ENCODE measurements at regions not wholly inside any gene's neighbourhood (a gene's known extent, or its start where the extent isn't known, plus 50 kb on each side); places are given as distances from the start of the nearest gene placed in this dataset.
A peak's percentile ranks its signal among the peaks of the same experiment; 100 is the strongest.

- Mint-ChIP-seq H3K27ac (peak overlapping the region; percentile 79), H3K27me3 (peaks cover 15% of the 10 kb centered on the region), H3K36me3 (no peaks in the 10 kb centered on the region), H3K4me3 (peak overlapping the region; percentile 94), H3K9me3 (no peaks in the 10 kb centered on the region), H3K4me1 (ENCODE audit: unreplicated experiment) (peaks cover 49% of the 10 kb centered on the region)
- TF ChIP-seq, protein P1, sequence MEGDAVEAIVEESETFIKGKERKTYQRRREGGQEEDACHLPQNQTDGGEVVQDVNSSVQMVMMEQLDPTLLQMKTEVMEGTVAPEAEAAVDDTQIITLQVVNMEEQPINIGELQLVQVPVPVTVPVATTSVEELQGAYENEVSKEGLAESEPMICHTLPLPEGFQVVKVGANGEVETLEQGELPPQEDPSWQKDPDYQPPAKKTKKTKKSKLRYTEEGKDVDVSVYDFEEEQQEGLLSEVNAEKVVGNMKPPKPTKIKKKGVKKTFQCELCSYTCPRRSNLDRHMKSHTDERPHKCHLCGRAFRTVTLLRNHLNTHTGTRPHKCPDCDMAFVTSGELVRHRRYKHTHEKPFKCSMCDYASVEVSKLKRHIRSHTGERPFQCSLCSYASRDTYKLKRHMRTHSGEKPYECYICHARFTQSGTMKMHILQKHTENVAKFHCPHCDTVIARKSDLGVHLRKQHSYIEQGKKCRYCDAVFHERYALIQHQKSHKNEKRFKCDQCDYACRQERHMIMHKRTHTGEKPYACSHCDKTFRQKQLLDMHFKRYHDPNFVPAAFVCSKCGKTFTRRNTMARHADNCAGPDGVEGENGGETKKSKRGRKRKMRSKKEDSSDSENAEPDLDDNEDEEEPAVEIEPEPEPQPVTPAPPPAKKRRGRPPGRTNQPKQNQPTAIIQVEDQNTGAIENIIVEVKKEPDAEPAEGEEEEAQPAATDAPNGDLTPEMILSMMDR (conservative IDR thresholded peaks at IDR 0.05) = no peak
- no peak for DNase-seq (ENCODE audit: extremely low spot score, unreplicated experiment)
These were observed 199.4 kb upstream of the FOXN3 start for GRCh38 chr14:89616425-89616824.

DNA sequence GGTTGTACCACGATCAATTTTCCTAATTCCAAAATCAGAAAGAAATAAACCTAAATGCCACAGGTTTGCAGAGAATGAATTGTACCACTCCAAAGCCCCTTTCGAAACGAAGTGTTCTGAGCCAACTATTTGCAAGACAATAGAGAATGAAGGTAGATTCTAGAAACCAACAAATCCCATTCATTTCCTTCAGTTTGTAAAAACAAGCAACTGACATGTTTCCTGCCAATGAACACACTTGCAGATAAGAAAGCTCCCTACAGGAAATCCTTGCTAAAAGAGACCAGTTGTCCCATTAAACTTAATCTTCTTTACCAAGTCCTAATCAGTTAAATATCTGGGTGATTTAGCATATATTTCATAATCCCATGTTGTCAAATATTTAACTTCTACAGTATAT is 198.4 kb upstream of the FOXN3 start:
- TF ChIP-seq, protein P1 (conservative IDR thresholded peaks at IDR 0.05) = no peak
- H3K4me3 Mint-ChIP-seq = no peak overlapping the region
- H3K27me3 Mint-ChIP-seq = peaks cover 9% of the 10 kb centered on the region
- H3K27ac Mint-ChIP-seq = no peak overlapping the region
- no peak for DNase-seq (ENCODE audit: extremely low spot score, unreplicated experiment)
- H3K9me3 Mint-ChIP-seq = peaks cover 4% of the 10 kb centered on the region
- peaks cover 3% of the 10 kb centered on the region for H3K36me3 Mint-ChIP-seq
- peaks cover 44% of the 10 kb centered on the region for H3K4me1 Mint-ChIP-seq (ENCODE audit: unreplicated experiment)

DNA sequence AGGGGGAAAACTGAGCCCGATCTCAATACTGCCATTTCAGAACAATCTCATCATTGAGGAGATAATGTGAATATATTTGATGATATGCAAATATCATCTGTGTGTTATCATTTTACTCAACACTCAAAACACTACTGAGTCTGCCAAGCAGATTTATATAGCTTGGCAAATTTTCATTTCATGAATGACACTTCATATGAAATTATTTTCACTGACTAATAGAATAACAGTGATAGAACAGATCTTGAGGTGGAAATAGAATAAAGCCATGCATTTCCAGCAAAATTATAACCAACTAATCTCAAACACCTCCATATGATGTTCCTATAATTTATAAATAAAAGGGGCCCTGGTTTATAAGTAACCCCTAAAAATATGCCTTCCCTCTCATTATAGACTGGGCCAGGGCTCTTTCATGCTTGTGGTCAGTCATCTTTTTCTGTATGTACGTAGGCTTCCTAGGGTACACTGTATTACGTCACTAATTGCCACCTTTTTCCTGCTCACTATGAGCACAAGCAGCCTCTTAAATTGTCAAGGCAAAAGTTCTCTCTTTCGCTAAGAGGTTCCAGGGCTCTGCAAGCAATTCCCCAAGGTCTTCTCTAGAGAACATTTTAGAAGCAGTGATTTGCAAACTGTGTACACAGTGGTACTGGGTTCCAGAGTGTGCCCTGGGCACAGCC is 197.1 kb upstream of the FOXN3 start:
- H3K4me3 Mint-ChIP-seq = no peak overlapping the region
- TF ChIP-seq, protein P1 (conservative IDR thresholded peaks at IDR 0.05) = no peak
- peaks cover 32% of the 10 kb centered on the region for H3K4me1 Mint-ChIP-seq (ENCODE audit: unreplicated experiment)
- H3K27ac Mint-ChIP-seq = no peak overlapping the region
- peaks cover 5% of the 10 kb centered on the region for H3K9me3 Mint-ChIP-seq
- peaks cover 7% of the 10 kb centered on the region for H3K36me3 Mint-ChIP-seq
- peaks cover 2% of the 10 kb centered on the region for H3K27me3 Mint-ChIP-seq
- no peak for DNase-seq (ENCODE audit: extremely low spot score, unreplicated experiment)

GRCh38 chr14:89613260-89614008 is 196.4 kb upstream of the FOXN3 start:
- TF ChIP-seq, protein P1 (conservative IDR thresholded peaks at IDR 0.05) = no peak
- H3K4me3 Mint-ChIP-seq = no peak overlapping the region
- peaks cover 11% of the 10 kb centered on the region for H3K9me3 Mint-ChIP-seq
- DNase-seq (ENCODE audit: extremely low spot score, unreplicated experiment) = no peak
- peaks cover 2% of the 10 kb centered on the region for H3K27me3 Mint-ChIP-seq
- peaks cover 32% of the 10 kb centered on the region for H3K4me1 Mint-ChIP-seq (ENCODE audit: unreplicated experiment)
- peaks cover 10% of the 10 kb centered on the region for H3K36me3 Mint-ChIP-seq
- no peak overlapping the region for H3K27ac Mint-ChIP-seq

- H3K4me1 Mint-ChIP-seq (ENCODE audit: unreplicated experiment) = peaks cover 5% of the 10 kb centered on the region
- DNase-seq (ENCODE audit: extremely low spot score, unreplicated experiment) = no peak
- H3K27ac Mint-ChIP-seq = no peak overlapping the region
- peaks cover 2% of the 10 kb centered on the region for H3K27me3 Mint-ChIP-seq
- peaks cover 13% of the 10 kb centered on the region for H3K9me3 Mint-ChIP-seq
- H3K4me3 Mint-ChIP-seq = no peak overlapping the region
- TF ChIP-seq, protein P1 (conservative IDR thresholded peaks at IDR 0.05) = no peak
- H3K36me3 Mint-ChIP-seq = peaks cover 18% of the 10 kb centered on the region
These were observed 192.6 kb upstream of the FOXN3 start for GRCh38 chr14:89609500-89610100.
